Fibroblast of lung (primary cell): ENCODE measurements at regions not wholly inside any gene's neighbourhood (a gene's known extent, or its start where the extent isn't known, plus 50 kb on each side); places are given as distances from the start of the nearest gene placed in this dataset.

Experiments used
- CTCF ChIP-seq, 2 donors: IDR thresholded peaks in 1 of 2; conservative IDR thresholded peaks in 1 of 2; 1 replicate in 1 of 2; 2 replicates in 1 of 2; pipeline ENCODE4 v1.5.1; 2011 to 2012; ENCODE audit warnings: low read length in 2 of 2, control low read depth in 1 of 2, inconsistent platforms in 1 of 2, low read depth in 1 of 2, mild to moderate bottlenecking in 1 of 2
- EZH2 ChIP-seq: IDR thresholded peaks from 2 replicates; pipeline ENCODE4 v1.5.1; 2012; ENCODE audit warnings: low read length, control low read depth, mild to moderate bottlenecking; ENCODE audit errors: missing control alignments

- no peak for TF ChIP-seq CTCF (conservative IDR thresholded peaks at IDR 0.05 in 1 of 2, IDR thresholded peaks at IDR 0.05 in 1 of 2; ENCODE audit: low read depth in 1 of 2, low read length in 2 of 2)
- no peak for TF ChIP-seq EZH2
Measured at GRCh38 chr14:98647754-98648153, 624.2 kb downstream of the BCL11B start.
